ENCODE measurements at regions not wholly inside any gene's neighbourhood (a gene's known extent, or its start where the extent isn't known, plus 50 kb on each side); places are given as distances from the start of the nearest gene placed in this dataset.
"Not testable (repeated sequence)": the region's sequence is repeated elsewhere in the genome, so short reads cannot be mapped to it uniquely, and the experiment has no call there.

GRCh38 chr1:118803128-118803527 lies 185.0 kb downstream of the TBX15 start:
- no CpG with 5 or more reads among the region's 5 CpGs for WGBS (ENCODE audit: insufficient coverage, insufficient read length)
- not testable (repeated sequence) for H3K27me3 ChIP-seq (ENCODE audit: control insufficient read depth, insufficient read depth, low read length); H3K4me3 ChIP-seq (ENCODE audit: low read length); H3K4me1 ChIP-seq (ENCODE audit: control insufficient read depth, insufficient read depth, low read length); H3K36me3 ChIP-seq (ENCODE audit: control insufficient read depth, insufficient read depth, low read length); H3K27ac ChIP-seq (ENCODE audit: low read length); H3K9me3 ChIP-seq (ENCODE audit: control insufficient read depth, insufficient read depth, low read length); DNase-seq (ENCODE audit: low read depth, low spot score)

- Histone ChIP-seq H3K4me3 (ENCODE audit: low read length) (no peak overlapping the region), H3K27ac (ENCODE audit: low read length) (no peak overlapping the region), H3K36me3 (ENCODE audit: control insufficient read depth, insufficient read depth, low read length) (no peaks in the 10 kb centered on the region), H3K27me3 (ENCODE audit: control insufficient read depth, insufficient read depth, low read length) (no peaks in the 10 kb centered on the region), H3K4me1 (ENCODE audit: control insufficient read depth, insufficient read depth, low read length) (no peaks in the 10 kb centered on the region), H3K9me3 (ENCODE audit: control insufficient read depth, insufficient read depth, low read length) (no peaks in the 10 kb centered on the region)
- no peak for DNase-seq (ENCODE audit: low read depth, low spot score)
- WGBS (ENCODE audit: insufficient coverage, insufficient read length) = no CpG with 5 or more reads among the region's 2 CpGs
These were observed 196.9 kb downstream of the TBX15 start for GRCh38 chr1:118791094-118791691.

GRCh38 chr1:118788463-118788862 lies 199.7 kb downstream of the TBX15 start:
- Histone ChIP-seq H3K36me3 (ENCODE audit: control insufficient read depth, insufficient read depth, low read length) (no peaks in the 10 kb centered on the region), H3K4me1 (ENCODE audit: control insufficient read depth, insufficient read depth, low read length) (no peaks in the 10 kb centered on the region; the same call in 1 of the 2 replicates), H3K4me3 (ENCODE audit: low read length) (no peak overlapping the region), H3K27ac (ENCODE audit: low read length) (no peak overlapping the region), H3K9me3 (ENCODE audit: control insufficient read depth, insufficient read depth, low read length) (no peaks in the 10 kb centered on the region), H3K27me3 (ENCODE audit: control insufficient read depth, insufficient read depth, low read length) (no peaks in the 10 kb centered on the region)
- no CpG with 5 or more reads among the region's 1 CpG for WGBS (ENCODE audit: insufficient coverage, insufficient read length)
- no peak for DNase-seq (ENCODE audit: low read depth, low spot score)

GRCh38 chr1:118786454-118787155 lies 201.5 kb downstream of the TBX15 start:
- Histone ChIP-seq H3K36me3 (ENCODE audit: control insufficient read depth, insufficient read depth, low read length) (no peaks in the 10 kb centered on the region), H3K27ac (ENCODE audit: low read length) (no peak overlapping the region), H3K27me3 (ENCODE audit: control insufficient read depth, insufficient read depth, low read length) (no peaks in the 10 kb centered on the region), H3K4me1 (ENCODE audit: control insufficient read depth, insufficient read depth, low read length) (no peaks in the 10 kb centered on the region; the same call in 1 of the 2 replicates), H3K4me3 (ENCODE audit: low read length) (no peak overlapping the region), H3K9me3 (ENCODE audit: control insufficient read depth, insufficient read depth, low read length) (no peaks in the 10 kb centered on the region)
- DNase-seq (ENCODE audit: low read depth, low spot score) = no peak
- WGBS (ENCODE audit: insufficient coverage, insufficient read length) = no CpG with 5 or more reads among the region's 4 CpGs

- Histone ChIP-seq H3K4me3 (ENCODE audit: low read length) (no peak overlapping the region), H3K36me3 (ENCODE audit: control insufficient read depth, insufficient read depth, low read length) (no peaks in the 10 kb centered on the region), H3K27ac (ENCODE audit: low read length) (no peak overlapping the region), H3K4me1 (ENCODE audit: control insufficient read depth, insufficient read depth, low read length) (no peaks in the 10 kb centered on the region; the same call in 1 of the 2 replicates), H3K27me3 (ENCODE audit: control insufficient read depth, insufficient read depth, low read length) (no peaks in the 10 kb centered on the region), H3K9me3 (ENCODE audit: control insufficient read depth, insufficient read depth, low read length) (no peaks in the 10 kb centered on the region)
- no CpG with 5 or more reads among the region's 2 CpGs for WGBS (ENCODE audit: insufficient coverage, insufficient read length)
- DNase-seq (ENCODE audit: low read depth, low spot score) = no peak
These were observed 202.9 kb downstream of the TBX15 start for GRCh38 chr1:118785246-118785645.

GRCh38 chr1:118783095-118783758 lies 204.9 kb downstream of the TBX15 start:
- no peaks in the 10 kb centered on the region for H3K36me3 ChIP-seq (ENCODE audit: control insufficient read depth, insufficient read depth, low read length)
- no peak overlapping the region for H3K4me3 ChIP-seq (ENCODE audit: low read length)
- DNase-seq (ENCODE audit: low read depth, low spot score) = peak; percentile 9
- no peaks in the 10 kb centered on the region for H3K9me3 ChIP-seq (ENCODE audit: control insufficient read depth, insufficient read depth, low read length)
- WGBS (ENCODE audit: insufficient coverage, insufficient read length) = no CpG with 5 or more reads among the region's 2 CpGs
- no peaks in the 10 kb centered on the region; the same call in 1 of the 2 replicates for H3K4me1 ChIP-seq (ENCODE audit: control insufficient read depth, insufficient read depth, low read length)
- no peaks in the 10 kb centered on the region for H3K27me3 ChIP-seq (ENCODE audit: control insufficient read depth, insufficient read depth, low read length)
- no peak overlapping the region for H3K27ac ChIP-seq (ENCODE audit: low read length)

GRCh38 chr1:118773656-118774055 lies 214.5 kb downstream of the TBX15 start:
- H3K27me3 ChIP-seq (ENCODE audit: control insufficient read depth, insufficient read depth, low read length) = no peaks in the 10 kb centered on the region
- no peaks in the 10 kb centered on the region for H3K9me3 ChIP-seq (ENCODE audit: control insufficient read depth, insufficient read depth, low read length)
- no peaks in the 10 kb centered on the region for H3K36me3 ChIP-seq (ENCODE audit: control insufficient read depth, insufficient read depth, low read length)
- no peaks in the 10 kb centered on the region for H3K4me1 ChIP-seq (ENCODE audit: control insufficient read depth, insufficient read depth, low read length)
- H3K4me3 ChIP-seq (ENCODE audit: low read length) = no peak overlapping the region
- no peak for DNase-seq (ENCODE audit: low read depth, low spot score)
- no CpG with 5 or more reads among the region's 1 CpG for whole genome bisulfite sequencing (ENCODE audit: insufficient coverage, insufficient read length)
- no peak overlapping the region for H3K27ac ChIP-seq (ENCODE audit: low read length)

- Histone ChIP-seq H3K4me1 (ENCODE audit: control insufficient read depth, insufficient read depth, low read length) (no peaks in the 10 kb centered on the region), H3K9me3 (ENCODE audit: control insufficient read depth, insufficient read depth, low read length) (no peaks in the 10 kb centered on the region), H3K27ac (ENCODE audit: low read length) (no peak overlapping the region), H3K27me3 (ENCODE audit: control insufficient read depth, insufficient read depth, low read length) (no peaks in the 10 kb centered on the region), H3K36me3 (ENCODE audit: control insufficient read depth, insufficient read depth, low read length) (no peaks in the 10 kb centered on the region), H3K4me3 (ENCODE audit: low read length) (no peak overlapping the region)
- no peak for DNase-seq (ENCODE audit: low read depth, low spot score)
- no CpG with 5 or more reads among the region's 2 CpGs for WGBS (ENCODE audit: insufficient coverage, insufficient read length)
These were observed 220.2 kb downstream of the TBX15 start for GRCh38 chr1:118767971-118768370.

GRCh38 chr1:118753976-118754375 lies 234.2 kb downstream of the TBX15 start:
- peaks cover 3% of the 10 kb centered on the region for H3K27me3 ChIP-seq (ENCODE audit: control insufficient read depth, insufficient read depth, low read length)
- H3K27ac ChIP-seq (ENCODE audit: low read length) = no peak overlapping the region
- no peak overlapping the region for H3K4me3 ChIP-seq (ENCODE audit: low read length)
- WGBS (ENCODE audit: insufficient coverage, insufficient read length) = no CpG with 5 or more reads among the region's 1 CpG
- no peaks in the 10 kb centered on the region for H3K4me1 ChIP-seq (ENCODE audit: control insufficient read depth, insufficient read depth, low read length)
- H3K36me3 ChIP-seq (ENCODE audit: control insufficient read depth, insufficient read depth, low read length) = no peaks in the 10 kb centered on the region
- H3K9me3 ChIP-seq (ENCODE audit: control insufficient read depth, insufficient read depth, low read length) = no peaks in the 10 kb centered on the region
- no peak for DNase-seq (ENCODE audit: low read depth, low spot score)

- Histone ChIP-seq H3K27me3 (ENCODE audit: control insufficient read depth, insufficient read depth, low read length) (peaks cover 3% of the 10 kb centered on the region), H3K4me1 (ENCODE audit: control insufficient read depth, insufficient read depth, low read length) (no peaks in the 10 kb centered on the region), H3K27ac (ENCODE audit: low read length) (no peak overlapping the region), H3K36me3 (ENCODE audit: control insufficient read depth, insufficient read depth, low read length) (no peaks in the 10 kb centered on the region), H3K9me3 (ENCODE audit: control insufficient read depth, insufficient read depth, low read length) (no peaks in the 10 kb centered on the region), H3K4me3 (ENCODE audit: low read length) (no peak overlapping the region)
- DNase-seq (ENCODE audit: low read depth, low spot score) = no peak
These were observed 237.0 kb downstream of the TBX15 start for GRCh38 chr1:118751166-118751565.
